ENCODE measurements at regions not wholly inside any gene's neighbourhood (a gene's known extent, or its start where the extent isn't known, plus 50 kb on each side); places are given as distances from the start of the nearest gene placed in this dataset.

- Histone ChIP-seq H2AFZ (ENCODE audit: low read length) (no peak overlapping the region; the same call in 1 of the 2 replicates), H3K36me3 (ENCODE audit: insufficient read depth, low read length) (no peaks in the 10 kb centered on the region), H3K9me3 (ENCODE audit: low read length) (no peaks in the 10 kb centered on the region), H3K27ac (ENCODE audit: low read depth, low read length, poor library complexity, severe bottlenecking) (no peak overlapping the region), H3K9me2 (ENCODE audit: low read depth, low read length) (no peaks in the 10 kb centered on the region), H3K27me3 (ENCODE audit: insufficient read depth, low read length) (no peaks in the 10 kb centered on the region), H3K79me2 (ENCODE audit: insufficient read depth, low read length) (no peaks in the 10 kb centered on the region), H3F3A (ENCODE audit: insufficient read depth, low read length) (no peaks in the 10 kb centered on the region), H3K4me1 (ENCODE audit: insufficient read depth, low read length, severe bottlenecking) (peaks cover 52% of the 10 kb centered on the region), H3K4me3 (ENCODE audit: low read depth, low read length, poor library complexity, severe bottlenecking) (no peak overlapping the region), H3K4me2 (ENCODE audit: low read length) (no peak overlapping the region; the same call in 1 of the 2 replicates), H4K20me1 (ENCODE audit: insufficient read depth, low read length) (no peaks in the 10 kb centered on the region), H3K9ac (ENCODE audit: low read length) (no peak overlapping the region)
- TF ChIP-seq EZH2 (IDR thresholded peaks at IDR 0.05; ENCODE audit: borderline replicate concordance, low read length) (no peak), CTCF (IDR thresholded peaks at IDR 0.05; ENCODE audit: low read length) (no peak)
Observed at GRCh38 chr9:119758990-119759389, 389.8 kb upstream of the BRINP1 start.

- no peaks in the 10 kb centered on the region for H3K27me3 ChIP-seq (ENCODE audit: insufficient read depth, low read length)
- no peak overlapping the region for H3K4me2 ChIP-seq (ENCODE audit: low read length)
Observed at GRCh38 chr9:119758241-119758640, 389.0 kb upstream of the BRINP1 start.

GRCh38 chr9:119739476-119739875 lies 370.2 kb upstream of the BRINP1 start:
- H3K4me2 ChIP-seq (ENCODE audit: low read length) = no peak overlapping the region
- H2AFZ ChIP-seq (ENCODE audit: low read length) = no peak overlapping the region
- H3K4me1 ChIP-seq (ENCODE audit: insufficient read depth, low read length, severe bottlenecking) = peaks cover 31% of the 10 kb centered on the region
- no peak overlapping the region for H3K27ac ChIP-seq (ENCODE audit: low read depth, low read length, poor library complexity, severe bottlenecking)
- no peaks in the 10 kb centered on the region for H4K20me1 ChIP-seq (ENCODE audit: insufficient read depth, low read length)
- TF ChIP-seq CTCF (IDR thresholded peaks at IDR 0.05; ENCODE audit: low read length) (no peak), EZH2 (IDR thresholded peaks at IDR 0.05; ENCODE audit: borderline replicate concordance, low read length) (no peak)
- H3F3A ChIP-seq (ENCODE audit: insufficient read depth, low read length) = no peaks in the 10 kb centered on the region
- H3K4me3 ChIP-seq (ENCODE audit: low read depth, low read length, poor library complexity, severe bottlenecking) = no peak overlapping the region
- H3K9ac ChIP-seq (ENCODE audit: low read length) = no peak overlapping the region
- H3K36me3 ChIP-seq (ENCODE audit: insufficient read depth, low read length) = no peaks in the 10 kb centered on the region
- no peaks in the 10 kb centered on the region for H3K27me3 ChIP-seq (ENCODE audit: insufficient read depth, low read length)
- no peaks in the 10 kb centered on the region for H3K9me3 ChIP-seq (ENCODE audit: low read length)
- H3K9me2 ChIP-seq (ENCODE audit: low read depth, low read length) = no peaks in the 10 kb centered on the region
- no peaks in the 10 kb centered on the region for H3K79me2 ChIP-seq (ENCODE audit: insufficient read depth, low read length)

More at GRCh38 chr9:119758241-119758640, 389.0 kb upstream of the BRINP1 start:
- H3K9ac ChIP-seq (ENCODE audit: low read length) = no peak overlapping the region
- no peak overlapping the region for H3K27ac ChIP-seq (ENCODE audit: low read depth, low read length, poor library complexity, severe bottlenecking)
- H3K9me2 ChIP-seq (ENCODE audit: low read depth, low read length) = no peaks in the 10 kb centered on the region
- no peak for TF ChIP-seq CTCF (IDR thresholded peaks at IDR 0.05; ENCODE audit: low read length)
- no peak for TF ChIP-seq EZH2 (IDR thresholded peaks at IDR 0.05; ENCODE audit: borderline replicate concordance, low read length)
- no peaks in the 10 kb centered on the region for H3F3A ChIP-seq (ENCODE audit: insufficient read depth, low read length)
- H3K4me3 ChIP-seq (ENCODE audit: low read depth, low read length, poor library complexity, severe bottlenecking) = no peak overlapping the region
- H3K9me3 ChIP-seq (ENCODE audit: low read length) = no peaks in the 10 kb centered on the region
- no peak overlapping the region for H2AFZ ChIP-seq (ENCODE audit: low read length)
- H3K4me1 ChIP-seq (ENCODE audit: insufficient read depth, low read length, severe bottlenecking) = peaks cover 51% of the 10 kb centered on the region
- no peaks in the 10 kb centered on the region for H3K79me2 ChIP-seq (ENCODE audit: insufficient read depth, low read length)
- H4K20me1 ChIP-seq (ENCODE audit: insufficient read depth, low read length) = no peaks in the 10 kb centered on the region
- no peaks in the 10 kb centered on the region for H3K36me3 ChIP-seq (ENCODE audit: insufficient read depth, low read length)

Measured in OCI-LY1 (cell line).